Mesothelial cell of epicardium (in vitro differentiated cells): ENCODE measurements at regions not wholly inside any gene's neighbourhood (a gene's known extent, or its start where the extent isn't known, plus 50 kb on each side); places are given as distances from the start of the nearest gene placed in this dataset.
A peak's percentile ranks its signal among the peaks of the same experiment; 100 is the strongest.

ENCODE experiments used
- DNase-seq, 2 experiments: peaks; one replicate each; pipeline ENCODE4 v3.0.0; 2021; ENCODE audit warnings: low spot score in 2 of 2; ENCODE audit not compliant: unreplicated experiment in 2 of 2
- H3K27ac Mint-ChIP-seq: 2 replicates; pipeline ENCODE4 v1.8.0; 2021; ENCODE audit warnings: mixed read lengths
- H3K27me3 Mint-ChIP-seq: 2 replicates; pipeline ENCODE4 v1.8.0; 2021; ENCODE audit warnings: low read depth, mixed read lengths
- H3K36me3 Mint-ChIP-seq: 2 replicates; pipeline ENCODE4 v1.8.0; 2021; ENCODE audit warnings: mixed read lengths
- H3K4me1 Mint-ChIP-seq: 2 replicates; pipeline ENCODE4 v1.8.0; 2021; ENCODE audit warnings: mixed read lengths
- H3K4me3 Mint-ChIP-seq: 2 replicates; pipeline ENCODE4 v1.8.0; 2021; ENCODE audit warnings: mild to moderate bottlenecking, moderate library complexity, mixed read lengths
- H3K9me3 Mint-ChIP-seq: 2 replicates; pipeline ENCODE4 v1.8.0; 2021; ENCODE audit warnings: mixed read lengths
- TF ChIP-seq, protein P1 (sequence below): fragments of 200-600 bp; sonication (generic); IDR thresholded peaks from one replicate; pipeline ENCODE4 v1.5.0; 2021; ENCODE audit warnings: antibody characterized with exemption; ENCODE audit not compliant: unreplicated experiment

DNA sequence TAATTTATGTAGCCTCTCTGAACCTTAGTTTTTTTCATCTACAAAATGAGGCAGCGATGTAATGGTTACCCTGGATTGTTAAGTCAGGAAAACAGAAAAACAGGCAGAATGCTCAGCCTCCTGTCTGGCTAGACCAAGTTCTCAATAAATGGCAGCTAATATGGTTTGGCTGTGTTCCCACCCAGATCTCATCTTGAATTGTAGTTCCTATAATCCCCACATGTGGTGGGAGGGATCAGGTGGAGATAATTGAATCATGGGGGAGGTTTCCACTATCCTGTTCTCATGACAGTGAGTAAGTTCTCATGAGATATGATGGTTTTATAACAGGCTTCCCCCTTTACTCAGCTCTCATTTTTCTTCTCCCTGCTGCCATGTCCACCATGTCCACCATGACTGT lies 220.0 kb downstream of the CMPK2 start:
- Mint-ChIP-seq H3K4me1 (peaks cover 10% of the 10 kb centered on the region), H3K4me3 (no peak overlapping the region), H3K27me3 (peaks cover 34% of the 10 kb centered on the region), H3K9me3 (no peaks in the 10 kb centered on the region), H3K27ac (no peak overlapping the region), H3K36me3 (no peaks in the 10 kb centered on the region)
- no peak for DNase-seq
- TF ChIP-seq, protein P1, sequence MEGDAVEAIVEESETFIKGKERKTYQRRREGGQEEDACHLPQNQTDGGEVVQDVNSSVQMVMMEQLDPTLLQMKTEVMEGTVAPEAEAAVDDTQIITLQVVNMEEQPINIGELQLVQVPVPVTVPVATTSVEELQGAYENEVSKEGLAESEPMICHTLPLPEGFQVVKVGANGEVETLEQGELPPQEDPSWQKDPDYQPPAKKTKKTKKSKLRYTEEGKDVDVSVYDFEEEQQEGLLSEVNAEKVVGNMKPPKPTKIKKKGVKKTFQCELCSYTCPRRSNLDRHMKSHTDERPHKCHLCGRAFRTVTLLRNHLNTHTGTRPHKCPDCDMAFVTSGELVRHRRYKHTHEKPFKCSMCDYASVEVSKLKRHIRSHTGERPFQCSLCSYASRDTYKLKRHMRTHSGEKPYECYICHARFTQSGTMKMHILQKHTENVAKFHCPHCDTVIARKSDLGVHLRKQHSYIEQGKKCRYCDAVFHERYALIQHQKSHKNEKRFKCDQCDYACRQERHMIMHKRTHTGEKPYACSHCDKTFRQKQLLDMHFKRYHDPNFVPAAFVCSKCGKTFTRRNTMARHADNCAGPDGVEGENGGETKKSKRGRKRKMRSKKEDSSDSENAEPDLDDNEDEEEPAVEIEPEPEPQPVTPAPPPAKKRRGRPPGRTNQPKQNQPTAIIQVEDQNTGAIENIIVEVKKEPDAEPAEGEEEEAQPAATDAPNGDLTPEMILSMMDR, result no peak

DNA sequence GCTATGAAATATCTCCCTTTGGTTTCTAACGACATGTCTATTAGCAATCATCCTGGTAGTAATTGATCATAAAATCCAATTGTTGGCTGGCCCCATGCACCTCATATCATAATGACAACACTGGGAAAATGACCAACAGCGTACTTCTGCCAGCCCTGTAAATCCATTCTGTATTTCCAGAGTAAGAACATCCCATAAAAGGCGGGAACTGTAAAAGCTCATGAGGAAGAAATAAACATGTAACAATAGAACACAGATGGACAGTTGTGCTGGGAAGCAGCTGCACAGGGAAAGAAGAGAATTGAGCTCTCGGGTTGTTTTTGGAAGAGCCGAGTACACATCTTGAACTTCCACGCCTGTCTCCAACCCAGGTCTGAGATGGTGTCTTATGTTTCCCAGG lies 218.7 kb downstream of the CMPK2 start:
- no peaks in the 10 kb centered on the region for H3K9me3 Mint-ChIP-seq
- no peak for DNase-seq
- no peak overlapping the region for H3K4me3 Mint-ChIP-seq
- TF ChIP-seq, protein P1, result no peak
- peaks cover 12% of the 10 kb centered on the region for H3K4me1 Mint-ChIP-seq
- H3K27me3 Mint-ChIP-seq, result peaks cover 32% of the 10 kb centered on the region
- H3K36me3 Mint-ChIP-seq, result no peaks in the 10 kb centered on the region
- H3K27ac Mint-ChIP-seq, result no peak overlapping the region

DNA sequence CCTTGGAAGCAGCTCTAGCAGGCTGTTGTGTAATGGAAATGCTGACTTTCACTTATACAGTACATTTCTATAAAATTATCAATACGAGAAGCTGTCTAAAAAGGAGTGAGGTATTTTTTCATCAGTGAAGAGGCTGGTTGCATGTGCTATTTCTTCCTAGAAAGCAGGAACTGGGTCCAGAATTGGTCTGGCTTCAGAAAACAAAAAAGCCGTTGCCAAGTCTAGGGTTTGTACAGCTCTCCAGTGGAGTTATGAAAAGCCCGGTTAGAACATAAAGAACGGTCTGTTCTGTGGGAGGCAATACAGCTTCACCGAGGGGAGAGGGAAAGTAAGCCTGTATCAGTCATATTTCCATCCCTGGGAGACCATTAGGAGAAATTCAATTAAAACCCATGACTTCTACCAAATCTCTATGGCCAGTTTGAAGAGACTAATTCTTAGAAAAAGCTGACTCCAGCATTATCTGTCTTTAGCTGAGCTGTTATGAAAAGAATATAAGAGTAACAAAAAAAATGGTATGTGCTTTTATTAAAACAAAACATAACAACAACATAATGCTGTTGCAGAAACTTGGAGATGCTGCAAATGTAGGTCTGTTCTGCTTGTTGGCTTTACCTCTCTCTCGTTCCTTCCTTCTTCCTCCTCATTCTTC lies 217.0 kb downstream of the CMPK2 start:
- no peak overlapping the region for H3K4me3 Mint-ChIP-seq
- H3K27me3 Mint-ChIP-seq, result peaks cover 28% of the 10 kb centered on the region
- H3K4me1 Mint-ChIP-seq, result peaks cover 29% of the 10 kb centered on the region
- H3K27ac Mint-ChIP-seq, result no peak overlapping the region
- no peak for DNase-seq
- TF ChIP-seq, protein P1, result no peak
- H3K9me3 Mint-ChIP-seq, result no peaks in the 10 kb centered on the region
- no peaks in the 10 kb centered on the region for H3K36me3 Mint-ChIP-seq

DNA sequence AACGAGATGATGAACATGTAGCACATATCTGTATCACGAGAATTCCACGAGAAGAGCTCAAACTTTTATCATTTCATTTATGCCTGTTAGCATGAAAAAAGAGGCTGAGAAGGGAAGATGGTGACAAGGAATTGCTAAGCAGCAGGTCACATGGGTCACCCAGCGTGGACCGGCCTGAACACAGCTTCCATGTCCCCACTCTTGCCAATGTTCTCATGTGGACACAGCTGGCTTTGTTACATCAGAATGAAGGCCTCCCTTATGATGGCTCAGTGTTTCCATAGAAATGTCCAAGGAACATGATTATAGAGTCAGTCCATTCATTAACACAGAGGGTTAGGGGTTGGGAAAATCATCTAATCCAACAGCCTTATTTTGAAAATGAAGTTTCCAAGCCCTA lies 215.4 kb downstream of the CMPK2 start:
- TF ChIP-seq, protein P1, result no peak
- no peak for DNase-seq
- Mint-ChIP-seq H3K36me3 (no peaks in the 10 kb centered on the region), H3K27ac (no peak overlapping the region), H3K9me3 (no peaks in the 10 kb centered on the region), H3K4me1 (peaks cover 34% of the 10 kb centered on the region), H3K27me3 (peaks cover 28% of the 10 kb centered on the region), H3K4me3 (no peak overlapping the region)

DNA sequence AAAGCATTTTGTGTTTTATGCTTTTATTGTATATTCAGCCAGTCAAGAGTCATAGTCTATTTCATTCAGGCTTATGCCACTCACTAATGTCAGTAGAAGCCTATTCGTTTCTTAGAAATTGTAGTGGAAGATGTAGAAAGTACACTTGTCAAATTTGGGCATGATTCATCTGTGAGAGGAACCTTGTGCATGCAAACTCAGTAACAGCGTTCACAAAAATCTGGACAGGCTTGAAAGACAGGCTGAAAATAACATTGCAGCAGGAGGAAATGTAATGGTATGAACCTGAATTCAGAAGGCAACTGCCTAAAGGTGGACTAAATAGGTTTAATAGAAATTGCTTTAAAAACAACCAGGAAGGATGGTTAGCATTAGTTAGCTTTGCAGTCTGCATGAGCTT lies 213.5 kb downstream of the CMPK2 start:
- Mint-ChIP-seq H3K36me3 (no peaks in the 10 kb centered on the region), H3K9me3 (no peaks in the 10 kb centered on the region), H3K4me1 (peaks cover 30% of the 10 kb centered on the region), H3K27me3 (peaks cover 22% of the 10 kb centered on the region), H3K27ac (no peak overlapping the region), H3K4me3 (no peak overlapping the region)
- DNase-seq, result no peak
- TF ChIP-seq, protein P1, result no peak

DNA sequence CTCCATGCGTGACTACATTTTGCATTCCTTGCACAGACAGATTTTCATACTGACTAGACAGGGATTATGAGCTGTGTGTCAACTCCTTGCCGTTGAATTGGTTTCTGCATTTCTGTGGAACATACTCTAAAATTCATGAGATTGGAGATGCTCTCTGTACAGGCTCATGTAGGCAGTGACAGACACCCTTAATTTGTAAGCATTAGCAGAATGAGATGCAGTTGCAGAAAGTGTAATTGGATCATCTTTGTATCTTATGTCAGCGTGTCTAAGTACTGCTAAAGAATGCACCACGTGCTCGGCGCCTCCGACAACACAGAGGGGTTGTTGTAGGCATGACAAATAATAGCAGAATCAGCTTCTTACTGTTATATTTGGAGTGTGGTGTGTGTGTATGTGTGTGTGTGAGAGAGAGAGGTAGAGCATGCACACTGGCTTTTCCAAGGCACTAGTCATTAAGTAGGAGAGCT lies 212.4 kb downstream of the CMPK2 start:
- Mint-ChIP-seq H3K9me3 (peaks cover 3% of the 10 kb centered on the region), H3K27ac (peak overlapping the region; percentile 23), H3K4me1 (peaks cover 30% of the 10 kb centered on the region), H3K36me3 (no peaks in the 10 kb centered on the region), H3K27me3 (peaks cover 15% of the 10 kb centered on the region), H3K4me3 (no peak overlapping the region)
- no peak for DNase-seq
- TF ChIP-seq, protein P1, result no peak
